ENCODE measurements at regions not wholly inside any gene's neighbourhood (a gene's known extent, or its start where the extent isn't known, plus 50 kb on each side); places are given as distances from the start of the nearest gene placed in this dataset.

- Mint-ChIP-seq H3K36me3 (peaks cover 12% of the 10 kb centered on the region), H3K27me3 (ENCODE audit: low read depth) (no peaks in the 10 kb centered on the region), H3K27ac (no peak overlapping the region), H3K4me1 (peaks cover 8% of the 10 kb centered on the region), H3K9me3 (peaks cover 18% of the 10 kb centered on the region), H3K4me3 (no peak overlapping the region)
- ChIA-PET CTCF (no interaction called here), POLR2A (no interaction called here)
- no peak for DNase-seq (ENCODE audit: low spot score)
- no peak for ATAC-seq
- TF ChIP-seq ATF3 (CRISPR knock-in tag; conservative IDR thresholded peaks at IDR 0.05), result no peak
- TF ChIP-seq STAT6 (CRISPR knock-in tag; conservative IDR thresholded peaks at IDR 0.05; ENCODE audit: low read depth), result no peak
- TF ChIP-seq ZNF317 (CRISPR knock-in tag; IDR thresholded peaks at IDR 0.05; ENCODE audit: borderline replicate concordance, low read depth), result no peak
- no peak for TF ChIP-seq OVOL2 (CRISPR knock-in tag; IDR thresholded peaks at IDR 0.05; ENCODE audit: borderline replicate concordance)
- TF ChIP-seq ZNF512 (CRISPR knock-in tag; IDR thresholded peaks at IDR 0.05; ENCODE audit: borderline replicate concordance), result no peak
- no peak for TF ChIP-seq CTCF (IDR thresholded peaks at IDR 0.05)
- TF ChIP-seq FOXP4 (CRISPR knock-in tag; IDR thresholded peaks at IDR 0.05), result no peak
- no peak for TF ChIP-seq ZSCAN18 (CRISPR knock-in tag; IDR thresholded peaks at IDR 0.05)
- TF ChIP-seq ZNF532 (CRISPR knock-in tag; IDR thresholded peaks at IDR 0.05; ENCODE audit: borderline replicate concordance), result no peak
- TF ChIP-seq ARID4B (CRISPR knock-in tag; IDR thresholded peaks at IDR 0.05; ENCODE audit: borderline replicate concordance), result no peak
- TF ChIP-seq E2F1 (CRISPR knock-in tag; IDR thresholded peaks at IDR 0.05), result no peak
- TF ChIP-seq AR (CRISPR knock-in tag; IDR thresholded peaks at IDR 0.05), result no peak
Measured at GRCh38 chr2:220424561-220424960, 797.1 kb downstream of the SLC4A3 start.

All from WTC11 (cell line).